Cardiac muscle cell (in vitro differentiated cells and primary cell): ENCODE measurements at regions not wholly inside any gene's neighbourhood (a gene's known extent, or its start where the extent isn't known, plus 50 kb on each side); places are given as distances from the start of the nearest gene placed in this dataset.
A peak's percentile ranks its signal among the peaks of the same experiment; 100 is the strongest.
"Not testable (repeated sequence)": the region's sequence is repeated elsewhere in the genome, so short reads cannot be mapped to it uniquely, and the experiment has no call there.

Experiments used
- DNase-seq, 2 donors: peaks; one replicate each; pipeline versions ENCODE4 v3.0.0 to v3.0.0-alpha.2; 2010 to 2017; ENCODE audit warnings: low read depth in 1 of 2, low spot score in 1 of 2
- H3K27ac ChIP-seq: fragments of 200-600 bp; sonication (generic); 2 replicates; pipeline ENCODE4 v1.5.1; 2016
- H3K27me3 ChIP-seq: fragments of 200-600 bp; sonication (generic); 2 replicates; pipeline ENCODE4 v1.6.0; 2016; ENCODE audit warnings: control low read depth
- H3K36me3 ChIP-seq: fragments of 200-600 bp; sonication (generic); 2 replicates; pipeline ENCODE4 v1.5.1; 2016; ENCODE audit warnings: control low read depth
- H3K4me1 ChIP-seq: fragments of 200-600 bp; sonication (generic); 2 replicates; pipeline ENCODE4 v1.8.1; 2017; ENCODE audit warnings: low read depth, mild to moderate bottlenecking, mixed run types
- H3K4me3 ChIP-seq: fragments of 200-600 bp; sonication (generic); 2 replicates; pipeline ENCODE4 v1.5.1; 2016; ENCODE audit warnings: mild to moderate bottlenecking
- H3K9me3 ChIP-seq: fragments of 200-600 bp; sonication (generic); 2 replicates; pipeline ENCODE4 v1.5.1; 2017; ENCODE audit warnings: low read depth, mild to moderate bottlenecking, control low read depth
- TF ChIP-seq, protein P1 (sequence below): IDR thresholded peaks from 2 replicates; pipeline ENCODE4 v1.5.1; 2012; ENCODE audit warnings: low read depth, mild to moderate bottlenecking, low read length

DNA sequence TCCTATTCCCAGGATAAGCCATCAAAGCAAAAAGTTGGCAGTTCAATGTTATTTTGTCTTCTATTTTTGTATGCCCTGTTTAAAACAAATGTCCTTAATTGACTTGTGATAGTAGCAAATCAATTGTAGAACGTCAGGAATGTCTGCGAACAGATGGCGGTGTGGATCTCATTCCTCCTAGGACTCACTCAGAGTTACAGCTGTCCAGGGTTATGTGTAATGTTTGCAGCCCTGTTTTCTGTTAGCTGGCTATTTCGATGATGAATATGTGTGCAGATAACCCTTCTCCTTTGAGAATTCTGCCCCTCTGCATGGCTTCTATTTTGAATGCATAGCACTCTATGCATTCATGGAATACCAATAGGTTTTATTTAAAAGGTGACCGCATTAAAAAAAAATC lies 1248.0 kb upstream of the CNTN5 start:
- Histone ChIP-seq H3K36me3 (no peaks in the 10 kb centered on the region), H3K9me3 (no peaks in the 10 kb centered on the region), H3K27ac (no peak overlapping the region), H3K4me1 (no peaks in the 10 kb centered on the region), H3K27me3 (no peaks in the 10 kb centered on the region), H3K4me3 (no peak overlapping the region)
- TF ChIP-seq, protein P1, sequence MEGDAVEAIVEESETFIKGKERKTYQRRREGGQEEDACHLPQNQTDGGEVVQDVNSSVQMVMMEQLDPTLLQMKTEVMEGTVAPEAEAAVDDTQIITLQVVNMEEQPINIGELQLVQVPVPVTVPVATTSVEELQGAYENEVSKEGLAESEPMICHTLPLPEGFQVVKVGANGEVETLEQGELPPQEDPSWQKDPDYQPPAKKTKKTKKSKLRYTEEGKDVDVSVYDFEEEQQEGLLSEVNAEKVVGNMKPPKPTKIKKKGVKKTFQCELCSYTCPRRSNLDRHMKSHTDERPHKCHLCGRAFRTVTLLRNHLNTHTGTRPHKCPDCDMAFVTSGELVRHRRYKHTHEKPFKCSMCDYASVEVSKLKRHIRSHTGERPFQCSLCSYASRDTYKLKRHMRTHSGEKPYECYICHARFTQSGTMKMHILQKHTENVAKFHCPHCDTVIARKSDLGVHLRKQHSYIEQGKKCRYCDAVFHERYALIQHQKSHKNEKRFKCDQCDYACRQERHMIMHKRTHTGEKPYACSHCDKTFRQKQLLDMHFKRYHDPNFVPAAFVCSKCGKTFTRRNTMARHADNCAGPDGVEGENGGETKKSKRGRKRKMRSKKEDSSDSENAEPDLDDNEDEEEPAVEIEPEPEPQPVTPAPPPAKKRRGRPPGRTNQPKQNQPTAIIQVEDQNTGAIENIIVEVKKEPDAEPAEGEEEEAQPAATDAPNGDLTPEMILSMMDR, result no peak
- peak; percentile 18 to 41 for DNase-seq

DNA sequence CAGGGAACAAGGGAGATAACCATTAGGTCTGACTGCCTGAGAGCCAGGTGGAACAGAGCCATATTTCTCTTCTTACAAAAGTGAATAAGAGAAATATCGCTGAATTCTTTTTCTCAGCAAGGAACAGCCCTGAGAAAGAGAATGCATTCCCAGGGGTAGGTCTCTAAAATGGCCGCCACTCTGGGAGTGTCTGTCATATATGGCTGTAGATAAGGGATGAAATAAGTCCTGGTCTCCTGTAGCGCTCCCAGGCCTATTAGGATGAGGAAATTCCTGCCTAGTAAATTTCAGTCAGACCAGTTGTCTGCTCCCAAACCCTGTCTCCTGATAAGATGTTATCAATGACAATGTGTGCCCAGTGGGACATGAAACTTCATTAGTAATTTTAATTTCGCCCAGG lies 1236.4 kb upstream of the CNTN5 start:
- not testable (repeated sequence) for H3K27ac ChIP-seq, H3K27me3 ChIP-seq, DNase-seq

DNA sequence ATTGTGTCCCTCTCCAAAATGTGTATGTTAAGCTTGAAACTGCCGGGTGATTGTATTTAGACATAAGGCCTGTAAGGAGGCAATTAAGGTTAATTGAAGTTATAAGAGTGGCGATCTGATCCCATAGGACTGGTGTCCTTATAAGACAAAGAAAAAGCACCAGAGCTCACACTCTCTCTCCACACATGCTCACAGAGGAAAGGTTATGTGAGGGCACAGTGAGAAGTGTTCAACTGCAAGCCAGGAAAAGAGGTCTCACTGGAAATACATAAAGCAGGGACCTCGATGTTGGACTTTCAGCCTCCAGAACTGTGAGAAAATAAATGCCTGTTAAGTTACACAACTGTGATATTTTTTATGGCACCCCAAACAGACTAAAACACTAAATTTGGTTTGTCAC lies 1233.8 kb upstream of the CNTN5 start:
- no peak for DNase-seq

More for the DNA sequence above, 1236.4 kb upstream of the CNTN5 start:
- not testable (repeated sequence) for H3K9me3 ChIP-seq, H3K4me3 ChIP-seq, H3K36me3 ChIP-seq, H3K4me1 ChIP-seq

DNA sequence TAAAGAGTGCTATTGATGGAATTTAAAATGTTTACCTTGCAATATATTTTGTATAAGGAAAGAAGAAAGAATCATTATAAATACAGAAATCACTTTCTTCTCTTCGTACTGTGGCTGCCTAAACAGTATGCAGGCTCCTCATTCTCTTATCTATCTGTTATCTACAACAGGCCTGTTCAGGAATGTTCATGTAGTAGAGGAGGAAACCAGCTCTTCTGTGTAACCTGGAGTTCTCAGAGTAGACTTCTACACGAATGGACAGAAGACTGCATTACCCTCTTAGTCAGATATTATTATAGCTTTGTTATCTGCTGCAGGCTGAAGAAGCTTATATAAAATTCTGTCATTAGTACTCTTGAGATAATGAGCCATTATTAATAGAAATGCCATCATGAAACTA lies 1225.9 kb upstream of the CNTN5 start:
- TF ChIP-seq, protein P1, result no peak
- no peaks in the 10 kb centered on the region for H3K36me3 ChIP-seq
- H3K4me1 ChIP-seq, result peaks cover 6% of the 10 kb centered on the region
- H3K27ac ChIP-seq, result no peak overlapping the region
- H3K4me3 ChIP-seq, result no peak overlapping the region
- no peaks in the 10 kb centered on the region for H3K9me3 ChIP-seq
- no peaks in the 10 kb centered on the region for H3K27me3 ChIP-seq
- peak in 1 of 2 donors; percentile 6 for DNase-seq

More for the DNA sequence above, 1233.8 kb upstream of the CNTN5 start:
- Histone ChIP-seq H3K27ac (no peak overlapping the region), H3K4me1 (no peaks in the 10 kb centered on the region), H3K27me3 (no peaks in the 10 kb centered on the region), H3K4me3 (no peak overlapping the region), H3K9me3 (no peaks in the 10 kb centered on the region), H3K36me3 (no peaks in the 10 kb centered on the region)
- TF ChIP-seq, protein P1, result no peak

DNA sequence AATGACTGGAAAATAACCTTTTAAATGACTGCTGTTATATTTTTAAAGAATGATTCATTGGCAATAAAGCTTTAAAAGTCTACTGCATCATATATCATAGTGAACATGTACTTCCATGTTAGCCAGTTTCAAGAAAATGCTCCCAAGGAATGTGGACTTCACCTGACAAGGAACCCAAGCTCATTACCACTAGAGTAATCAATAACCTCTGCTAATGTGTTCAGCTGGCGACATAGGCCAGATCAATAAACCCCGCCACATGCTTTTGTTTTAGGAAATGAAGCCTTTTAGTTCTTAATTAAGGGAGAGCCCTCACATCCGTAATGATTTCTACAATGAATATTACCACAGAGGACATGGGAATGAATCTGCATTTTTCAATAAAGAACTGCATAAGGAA lies 1219.9 kb upstream of the CNTN5 start:
- Histone ChIP-seq H3K9me3 (no peaks in the 10 kb centered on the region), H3K4me1 (no peaks in the 10 kb centered on the region), H3K36me3 (no peaks in the 10 kb centered on the region), H3K27ac (no peak overlapping the region), H3K27me3 (no peaks in the 10 kb centered on the region), H3K4me3 (no peak overlapping the region)
- TF ChIP-seq, protein P1, result no peak
- no peak for DNase-seq

DNA sequence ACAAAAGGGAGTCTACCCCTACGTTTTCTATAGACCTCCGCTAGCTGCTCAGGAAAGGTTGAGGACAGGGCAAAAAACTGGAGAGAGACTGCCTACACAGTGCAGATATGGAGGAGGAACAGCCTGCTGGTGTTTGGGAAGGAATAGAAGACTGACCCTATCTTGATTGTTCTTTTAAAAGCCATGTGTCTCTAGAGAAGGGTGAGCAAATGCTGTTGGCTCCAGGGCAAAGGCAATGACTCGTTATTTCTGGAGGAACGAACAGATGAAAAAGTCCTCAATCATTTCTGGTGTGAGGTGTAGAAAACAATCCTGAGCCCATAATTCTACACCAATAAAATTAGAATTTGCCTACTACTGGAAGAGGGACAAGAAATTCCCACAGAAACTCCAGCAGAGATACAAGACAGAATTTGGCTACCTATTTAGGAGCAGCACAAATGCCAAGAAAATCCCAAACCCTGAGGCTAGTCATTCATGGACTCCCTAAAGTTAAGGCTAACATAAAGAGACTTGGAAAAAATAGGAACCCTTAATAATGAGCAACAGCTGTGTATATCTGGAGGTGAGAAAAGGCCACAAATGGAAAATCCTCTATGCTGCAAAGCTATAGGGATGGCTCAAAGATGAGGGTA lies 1206.3 kb upstream of the CNTN5 start:
- Histone ChIP-seq H3K27me3 (no peaks in the 10 kb centered on the region), H3K4me1 (no peaks in the 10 kb centered on the region), H3K9me3 (no peaks in the 10 kb centered on the region), H3K36me3 (no peaks in the 10 kb centered on the region), H3K27ac (no peak overlapping the region), H3K4me3 (no peak overlapping the region)
- TF ChIP-seq, protein P1, result no peak
- no peak for DNase-seq
